Activated CD8-positive, alpha-beta memory T cell treated with anti-CD3 and anti-CD28 coated beads for 36 hours (primary cell): ENCODE measurements at regions not wholly inside any gene's neighbourhood (a gene's known extent, or its start where the extent isn't known, plus 50 kb on each side); places are given as distances from the start of the nearest gene placed in this dataset.

Experiments
- CTCF ChIA-PET: fragments of 350-600 bp; sonication (Branson Sonifier 250); formaldehyde crosslinking; loops from one replicate; lab custom pipeline; 2021; ENCODE audit warnings: antibody characterized with exemption; lab: Charles Lee
- POLR2A ChIA-PET: fragments of 350-600 bp; sonication (Branson Sonifier 250); formaldehyde crosslinking; loops from one replicate; lab custom pipeline; 2021; ENCODE audit warnings: antibody characterized with exemption; lab: Charles Lee

- POLR2A ChIA-PET: no interaction called here
- CTCF ChIA-PET: no interaction called here
Measured at GRCh38 chr18:59765343-59765742, 68.1 kb upstream of the CCBE1 start.

- CTCF ChIA-PET: no interaction called here
- POLR2A ChIA-PET: no interaction called here
Measured at GRCh38 chr18:59764281-59764680, 67.1 kb upstream of the CCBE1 start.

GRCh38 chr18:59763541-59764136, 66.4 kb upstream of the CCBE1 start:
- POLR2A ChIA-PET: no interaction called here
- CTCF ChIA-PET: no interaction called here

- ChIA-PET POLR2A (no interaction called here), CTCF (interaction anchor here (0.5 kb wide), 1 partner anchor 453 kb away, joined by 3 read pairs; no protein-coding TSS in a partner anchor)
Measured at GRCh38 chr18:59760619-59761600, 63.7 kb upstream of the CCBE1 start.

GRCh38 chr18:59760212-59760611, 63.0 kb upstream of the CCBE1 start:
- ChIA-PET CTCF (no interaction called here), POLR2A (no interaction called here)

GRCh38 chr18:59758837-59759236, 61.6 kb upstream of the CCBE1 start:
- CTCF ChIA-PET: no interaction called here
- POLR2A ChIA-PET: no interaction called here

GRCh38 chr18:59758106-59758505, 60.9 kb upstream of the CCBE1 start:
- ChIA-PET CTCF (no interaction called here), POLR2A (no interaction called here)

GRCh38 chr18:59752666-59753065, 55.4 kb upstream of the CCBE1 start:
- CTCF ChIA-PET: no interaction called here
- POLR2A ChIA-PET: no interaction called here

GRCh38 chr18:59751186-59751585, 54.0 kb upstream of the CCBE1 start:
- CTCF ChIA-PET: interaction anchor here (0.5 kb wide), 1 partner anchor 472 kb away, joined by 3 read pairs; no protein-coding TSS in a partner anchor
- POLR2A ChIA-PET: no interaction called here

GRCh38 chr18:59748628-59749360, 51.6 kb upstream of the CCBE1 start:
- POLR2A ChIA-PET: no interaction called here
- CTCF ChIA-PET: no interaction called here
